Activated CD4-positive, alpha-beta memory T cell treated with anti-CD3 and anti-CD28 coated beads for 36 hours (primary cell): ENCODE measurements at regions not wholly inside any gene's neighbourhood (a gene's known extent, or its start where the extent isn't known, plus 50 kb on each side); places are given as distances from the start of the nearest gene placed in this dataset.
A peak's percentile ranks its signal among the peaks of the same experiment; 100 is the strongest.
"Not testable (repeated sequence)": the region's sequence is repeated elsewhere in the genome, so short reads cannot be mapped to it uniquely, and the experiment has no call there.

Experiments
- CTCF ChIA-PET: fragments of 350-600 bp; sonication (Branson Sonifier 250); formaldehyde crosslinking; loops from one replicate; lab custom pipeline; 2021; ENCODE audit warnings: antibody characterized with exemption, inconsistent platforms; lab: Charles Lee
- POLR2A ChIA-PET: fragments of 350-600 bp; sonication (Branson Sonifier 250); formaldehyde crosslinking; loops from one replicate; lab custom pipeline; 2021; ENCODE audit warnings: antibody characterized with exemption; lab: Charles Lee
- DNase-seq: peaks from one replicate; pipeline ENCODE4 v3.0.0-alpha.2; 2020
- H3K27ac Mint-ChIP-seq: one replicate; pipeline ENCODE4 v1.8.0; 2021; ENCODE audit warnings: mixed read lengths
- H3K27me3 Mint-ChIP-seq: one replicate; pipeline ENCODE4 v1.8.0; 2021; ENCODE audit warnings: mixed read lengths
- H3K36me3 Mint-ChIP-seq: one replicate; pipeline ENCODE4 v1.8.0; 2021; ENCODE audit warnings: mixed read lengths
- H3K4me1 Mint-ChIP-seq: one replicate; pipeline ENCODE4 v1.8.0; 2021; ENCODE audit warnings: low read depth, mixed read lengths
- H3K4me3 Mint-ChIP-seq: one replicate; pipeline ENCODE4 v1.8.0; 2021; ENCODE audit warnings: mild to moderate bottlenecking, mixed read lengths
- H3K9me3 Mint-ChIP-seq: one replicate; pipeline ENCODE4 v1.8.0; 2021; ENCODE audit warnings: mixed read lengths
- intact Hi-C: fragments of 100-400 bp; cut with micrococcal nuclease; formaldehyde crosslinking; loops from one replicate; pipeline ENCODE4 v1.15.1; 2023

DNA sequence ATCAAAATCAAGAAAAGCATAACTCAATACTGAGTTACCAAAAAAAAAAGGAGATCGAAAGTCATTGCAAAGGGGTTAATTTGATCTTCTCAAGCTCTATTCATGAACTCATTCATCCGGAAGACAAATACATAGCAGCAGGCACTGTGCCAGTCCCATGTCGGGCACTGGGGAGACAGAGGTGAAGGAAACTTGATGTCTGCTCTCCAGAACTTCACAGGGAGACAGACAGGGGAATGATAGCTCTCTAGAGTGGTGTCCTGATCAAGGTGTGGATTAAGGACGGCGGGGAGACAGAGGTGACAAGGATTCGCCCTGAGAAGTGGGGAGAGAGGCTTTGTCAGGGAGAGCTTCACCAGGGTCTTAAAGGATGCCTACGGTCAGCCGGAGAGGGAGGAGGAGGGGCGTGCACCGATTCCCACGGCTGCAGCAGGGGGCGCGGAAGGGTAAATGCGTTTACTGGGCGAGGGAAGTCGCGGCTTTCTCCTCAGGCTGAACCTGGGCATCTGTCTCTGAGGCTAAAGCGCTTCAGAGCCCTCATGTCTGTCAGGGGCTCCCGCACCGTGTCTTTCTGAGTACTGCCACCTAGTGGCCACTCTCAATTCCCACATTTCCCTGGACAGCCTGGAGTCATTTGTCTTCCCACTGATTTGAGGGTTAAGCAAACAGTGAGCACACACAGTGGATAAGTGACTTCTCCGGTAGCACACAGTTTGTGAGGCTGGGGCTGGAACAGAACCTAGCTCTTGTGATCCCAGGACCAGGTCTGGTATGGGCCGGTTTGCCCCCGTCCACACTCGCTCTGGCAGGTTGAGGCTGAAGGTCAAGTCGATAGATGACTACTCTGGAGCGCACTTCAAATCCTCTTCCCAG is 152.8 kb downstream of the TENT5C start:
- Mint-ChIP-seq H3K27ac (no peak overlapping the region), H3K36me3 (no peaks in the 10 kb centered on the region), H3K27me3 (peaks cover 7% of the 10 kb centered on the region), H3K4me1 (peaks cover 13% of the 10 kb centered on the region), H3K4me3 (peak overlapping the region; percentile 58), H3K9me3 (no peaks in the 10 kb centered on the region)
- intact Hi-C loops, result loop anchor here (1.0 to 10.0 kb wide), 5 partner anchors 96 to 634 kb away; partner anchors contain the start of genes MAN1A2 and TRIM45
- CTCF ChIA-PET, result interaction anchor here (0.6 to 10.1 kb wide), 48 partner anchors 9 to 694 kb away, joined by 3 to 271 read pairs (median 4); partner anchors contain the start of gene TENT5C
- POLR2A ChIA-PET, result interaction anchor here (0.6 to 0.7 kb wide), 4 partner anchors 12 to 932 kb away, joined by 3 to 5 read pairs (median 3); no protein-coding TSS in a partner anchor
- DNase-seq, result peak; percentile 76

DNA sequence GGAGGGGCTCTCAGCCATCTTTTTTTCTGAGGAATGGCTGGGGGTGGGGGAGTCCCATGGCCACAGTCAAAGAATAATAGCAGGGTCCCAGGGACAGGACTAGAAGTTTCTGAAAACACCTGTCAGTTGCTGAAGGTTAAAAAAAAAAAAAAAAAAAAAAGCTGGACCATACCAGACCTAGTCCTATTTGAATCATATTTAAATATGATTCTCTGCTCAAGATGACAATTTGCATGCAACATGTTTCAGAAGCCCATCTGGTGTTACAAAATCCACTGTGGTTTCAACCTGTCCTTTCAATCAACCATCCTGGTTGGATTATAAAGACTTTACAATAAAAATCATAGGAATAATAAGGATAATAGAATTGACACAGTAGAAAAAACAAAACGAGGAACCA is 153.7 kb downstream of the TENT5C start:
- H3K27ac Mint-ChIP-seq, result no peak overlapping the region
- H3K4me1 Mint-ChIP-seq, result peaks cover 8% of the 10 kb centered on the region
- peaks cover 6% of the 10 kb centered on the region for H3K27me3 Mint-ChIP-seq
- H3K36me3 Mint-ChIP-seq, result no peaks in the 10 kb centered on the region
- no peak for DNase-seq
- CTCF ChIA-PET, result interaction anchor here (0.7 to 10.1 kb wide), 20 partner anchors 8 to 695 kb away, joined by 3 to 271 read pairs (median 6); partner anchors contain the start of gene TENT5C
- H3K9me3 Mint-ChIP-seq, result no peaks in the 10 kb centered on the region
- H3K4me3 Mint-ChIP-seq, result no peak overlapping the region
- POLR2A ChIA-PET, result no interaction called here
- intact Hi-C loops, result loop anchor here (5.0 to 10.0 kb wide), 3 partner anchors 97 to 635 kb away; partner anchors contain the start of genes MAN1A2 and TRIM45

DNA sequence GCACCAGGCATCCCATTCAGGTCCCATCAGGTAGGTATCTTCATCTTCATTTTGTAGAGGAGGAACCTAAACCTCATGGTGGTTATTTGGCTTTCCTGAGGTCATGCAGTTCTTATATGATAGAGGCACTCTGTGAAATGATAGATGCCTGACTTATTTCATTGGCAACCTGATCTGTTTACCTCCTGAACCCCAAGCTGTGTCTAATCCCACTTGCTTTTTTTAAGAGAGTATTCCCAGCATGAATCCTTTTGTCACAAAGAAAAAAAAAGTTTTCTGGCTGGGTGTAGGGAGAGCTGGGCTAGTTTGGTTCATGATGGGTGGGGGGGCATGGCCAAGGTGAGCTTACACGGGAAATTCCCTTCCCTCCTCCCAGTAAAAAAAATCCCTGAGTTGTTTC is 154.2 kb downstream of the TENT5C start:
- ChIA-PET POLR2A (no interaction called here), CTCF (interaction anchor here (0.9 to 10.1 kb wide), 6 partner anchors 49 to 249 kb away, joined by 3 to 215 read pairs (median 4); no protein-coding TSS in a partner anchor)
- H3K4me3 Mint-ChIP-seq, result no peak overlapping the region
- H3K36me3 Mint-ChIP-seq, result no peaks in the 10 kb centered on the region
- H3K27me3 Mint-ChIP-seq, result peaks cover 6% of the 10 kb centered on the region
- no peaks in the 10 kb centered on the region for H3K9me3 Mint-ChIP-seq
- intact Hi-C loops, result no loop called here
- no peak overlapping the region for H3K27ac Mint-ChIP-seq
- H3K4me1 Mint-ChIP-seq, result peaks cover 8% of the 10 kb centered on the region
- no peak for DNase-seq

DNA sequence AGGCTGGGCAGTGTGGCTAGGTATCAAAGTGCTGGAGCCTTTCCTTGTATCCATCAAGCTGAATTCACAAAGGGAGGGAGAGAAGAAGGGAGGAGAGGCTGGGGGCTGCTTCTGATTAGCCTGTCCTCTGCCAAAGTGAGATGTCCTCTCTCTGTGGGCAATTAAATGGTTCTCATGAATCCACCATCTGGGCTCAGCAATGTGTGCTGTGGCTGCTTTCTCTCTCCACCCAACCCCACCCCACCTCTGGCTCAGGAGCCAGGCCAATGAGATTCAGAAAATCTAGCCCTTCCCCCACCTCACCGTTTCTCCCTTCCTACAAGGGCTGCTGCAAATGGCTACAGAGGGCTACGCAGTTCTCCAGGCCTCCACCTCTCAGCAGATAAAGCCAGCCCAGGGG is 154.6 kb downstream of the TENT5C start:
- CTCF ChIA-PET, result interaction anchor here (0.9 to 10.1 kb wide), 5 partner anchors 49 to 250 kb away, joined by 3 to 215 read pairs (median 5); no protein-coding TSS in a partner anchor
- H3K4me1 Mint-ChIP-seq, result peaks cover 8% of the 10 kb centered on the region
- POLR2A ChIA-PET, result no interaction called here
- H3K4me3 Mint-ChIP-seq, result no peak overlapping the region
- intact Hi-C loops, result no loop called here
- H3K36me3 Mint-ChIP-seq, result no peaks in the 10 kb centered on the region
- no peaks in the 10 kb centered on the region for H3K9me3 Mint-ChIP-seq
- no peak for DNase-seq
- H3K27ac Mint-ChIP-seq, result no peak overlapping the region
- peaks cover 7% of the 10 kb centered on the region for H3K27me3 Mint-ChIP-seq

DNA sequence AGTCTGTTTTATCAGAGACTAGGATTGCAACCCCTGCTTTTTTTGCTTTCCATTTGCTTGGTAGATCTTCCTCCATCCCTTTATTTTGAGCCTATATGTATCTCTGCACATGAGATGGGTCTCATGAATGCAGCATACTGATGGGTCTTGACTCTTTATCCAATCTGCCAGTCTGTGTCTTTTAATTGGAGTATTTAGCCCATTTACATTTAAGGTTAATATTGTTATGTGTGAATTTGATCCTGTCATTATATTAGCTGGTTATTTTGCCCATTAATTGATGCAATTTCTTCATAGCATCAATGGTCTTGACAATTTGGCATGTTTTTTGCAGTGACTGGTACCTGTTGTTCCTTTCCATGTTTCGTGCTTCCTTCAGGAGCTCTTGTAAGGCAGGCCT is 161.7 kb downstream of the GDAP2 start:
- peaks cover 14% of the 10 kb centered on the region for H3K27me3 Mint-ChIP-seq
- H3K4me1 Mint-ChIP-seq, POLR2A ChIA-PET, DNase-seq, H3K27ac Mint-ChIP-seq, intact Hi-C loops, H3K4me3 Mint-ChIP-seq: not testable (repeated sequence)
- H3K36me3 Mint-ChIP-seq, result peaks cover 13% of the 10 kb centered on the region
- CTCF ChIA-PET, result interaction anchor here (2.3 kb wide), 1 partner anchor 9 kb away, joined by 11 read pairs; no protein-coding TSS in a partner anchor
- peaks cover 37% of the 10 kb centered on the region for H3K9me3 Mint-ChIP-seq

DNA sequence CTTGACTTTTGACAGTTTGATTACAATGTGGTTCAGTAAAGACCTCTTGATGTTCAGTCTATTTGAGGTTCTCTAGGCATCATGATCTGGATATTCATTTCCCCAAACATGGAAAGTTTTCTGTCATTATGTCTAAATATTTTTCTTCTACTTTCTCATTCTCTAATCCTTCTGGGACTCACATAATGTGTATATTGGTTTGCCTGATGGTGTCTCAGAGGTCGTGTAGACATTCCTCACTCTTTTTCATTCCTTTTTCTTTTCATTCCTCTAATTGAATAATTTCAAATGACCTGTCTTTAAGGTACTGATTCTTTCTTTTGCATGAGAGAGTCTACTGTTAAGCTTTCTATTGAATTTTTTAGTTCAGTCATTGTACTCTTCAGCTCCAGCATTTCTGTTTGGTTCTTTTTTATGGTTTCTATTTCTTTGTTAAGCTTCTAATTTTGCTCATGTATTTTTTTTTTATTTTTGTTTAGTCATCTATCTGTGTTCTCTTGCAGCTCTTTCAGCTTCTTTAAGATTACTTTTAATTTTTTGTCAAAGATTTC is 158.4 kb downstream of the GDAP2 start:
- DNase-seq, result no peak
- Mint-ChIP-seq H3K27me3 (peaks cover 16% of the 10 kb centered on the region), H3K27ac (no peak overlapping the region), H3K4me1 (no peaks in the 10 kb centered on the region), H3K36me3 (peaks cover 13% of the 10 kb centered on the region), H3K9me3 (peaks cover 37% of the 10 kb centered on the region), H3K4me3 (no peak overlapping the region)
- intact Hi-C loops, result no loop called here
- ChIA-PET CTCF (interaction anchor here (2.2 to 2.3 kb wide), 2 partner anchors 12 to 17 kb away, joined by 7 to 10 read pairs; no protein-coding TSS in a partner anchor), POLR2A (interaction anchor here (0.7 kb wide), 1 partner anchor 12 kb away, joined by 3 read pairs; no protein-coding TSS in a partner anchor)

DNA sequence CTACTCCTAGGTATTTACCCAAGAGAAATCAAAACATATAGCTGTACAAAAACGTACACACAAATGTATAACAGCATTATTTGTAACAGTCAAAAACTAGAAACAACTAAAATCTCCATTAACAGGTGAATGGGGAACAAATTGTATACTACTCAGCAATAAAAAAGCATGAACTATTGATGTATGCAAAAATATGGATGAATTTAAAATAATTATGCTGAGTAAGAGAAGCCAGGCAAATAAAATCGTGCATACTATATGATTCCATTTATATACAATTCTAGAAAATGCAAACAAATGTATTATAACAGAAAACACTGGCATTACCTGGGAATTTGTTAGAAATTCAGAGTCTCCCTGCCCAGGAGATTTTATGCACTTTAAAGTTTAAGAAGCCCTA is 150.1 kb downstream of the GDAP2 start:
- no peaks in the 10 kb centered on the region for H3K36me3 Mint-ChIP-seq
- ChIA-PET POLR2A (no interaction called here), CTCF (no interaction called here)
- no peak overlapping the region for H3K27ac Mint-ChIP-seq
- no peak for DNase-seq
- no peaks in the 10 kb centered on the region for H3K9me3 Mint-ChIP-seq
- no peaks in the 10 kb centered on the region for H3K4me1 Mint-ChIP-seq
- peaks cover 3% of the 10 kb centered on the region for H3K27me3 Mint-ChIP-seq
- no peak overlapping the region for H3K4me3 Mint-ChIP-seq
- intact Hi-C loops, result no loop called here

DNA sequence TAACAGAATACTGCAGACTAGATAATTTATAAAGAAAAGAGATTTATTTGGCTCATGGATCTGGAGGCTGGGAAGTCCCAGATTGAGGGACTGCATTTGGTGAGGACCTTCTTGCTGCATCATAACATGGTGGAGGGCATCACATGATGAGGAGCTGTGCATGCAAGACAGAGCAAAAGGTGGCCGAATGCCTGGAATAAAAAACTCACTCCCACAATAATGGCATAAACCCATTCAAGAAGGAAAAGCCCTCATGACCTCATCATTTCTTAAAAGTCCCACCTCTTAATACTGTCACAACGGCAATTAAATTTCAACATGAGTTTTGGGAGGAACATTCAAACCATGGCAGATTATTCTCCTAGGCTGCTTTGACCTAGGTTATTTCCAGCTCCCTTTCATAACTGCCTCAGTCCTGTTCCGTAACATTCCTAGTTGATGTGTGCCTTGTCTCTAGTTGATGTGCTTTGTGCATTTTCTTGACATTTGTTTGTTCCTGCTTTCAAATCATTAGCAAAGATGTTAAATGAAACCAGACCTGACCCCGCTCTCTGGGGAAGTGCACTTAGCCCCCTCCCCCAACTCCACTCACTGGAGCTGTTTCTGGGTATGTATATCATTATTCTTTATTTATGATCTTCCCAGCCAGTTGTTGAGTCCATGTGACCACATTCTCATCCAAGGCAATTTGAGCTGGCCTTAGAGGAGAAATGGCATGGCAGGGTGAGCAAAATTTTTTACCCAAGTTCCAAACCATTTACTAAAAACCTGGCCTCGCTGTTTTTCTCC is 148.5 kb downstream of the GDAP2 start:
- no peak overlapping the region for H3K4me3 Mint-ChIP-seq
- H3K4me1 Mint-ChIP-seq, result peaks cover 6% of the 10 kb centered on the region
- no peaks in the 10 kb centered on the region for H3K9me3 Mint-ChIP-seq
- H3K27ac Mint-ChIP-seq, result no peak overlapping the region
- H3K27me3 Mint-ChIP-seq, result no peaks in the 10 kb centered on the region
- ChIA-PET POLR2A (interaction anchor here (0.7 kb wide), 1 partner anchor 308 kb away, joined by 3 read pairs; no protein-coding TSS in a partner anchor), CTCF (interaction anchor here (1.7 kb wide), 1 partner anchor 23 kb away, joined by 6 read pairs; no protein-coding TSS in a partner anchor)
- DNase-seq, result no peak
- intact Hi-C loops, result no loop called here
- no peaks in the 10 kb centered on the region for H3K36me3 Mint-ChIP-seq

DNA sequence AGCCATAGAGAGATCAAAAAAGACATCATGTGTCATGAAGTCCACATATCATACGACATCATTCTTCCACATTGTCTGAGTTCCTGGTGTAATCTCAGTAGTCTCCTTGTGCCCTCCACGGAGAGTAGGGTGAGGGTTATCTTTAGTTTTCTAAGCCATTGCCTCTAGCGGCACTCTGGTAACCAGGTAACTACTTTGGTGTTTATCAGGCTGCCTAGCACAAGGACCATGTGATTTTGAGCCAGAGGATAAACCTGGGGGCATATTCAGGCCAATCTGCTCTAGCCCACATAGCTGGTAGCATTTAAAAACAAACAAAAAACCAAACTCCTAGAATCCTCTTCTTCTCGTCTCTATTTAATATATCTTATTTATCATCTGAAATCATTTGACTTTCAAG is 147.4 kb downstream of the GDAP2 start:
- Mint-ChIP-seq H3K27ac (no peak overlapping the region), H3K36me3 (no peaks in the 10 kb centered on the region), H3K4me3 (no peak overlapping the region), H3K27me3 (no peaks in the 10 kb centered on the region), H3K4me1 (peaks cover 6% of the 10 kb centered on the region), H3K9me3 (no peaks in the 10 kb centered on the region)
- intact Hi-C loops, result no loop called here
- POLR2A ChIA-PET, result no interaction called here
- CTCF ChIA-PET, result interaction anchor here (1.7 kb wide), 1 partner anchor 24 kb away, joined by 6 read pairs; no protein-coding TSS in a partner anchor
- DNase-seq, result no peak

DNA sequence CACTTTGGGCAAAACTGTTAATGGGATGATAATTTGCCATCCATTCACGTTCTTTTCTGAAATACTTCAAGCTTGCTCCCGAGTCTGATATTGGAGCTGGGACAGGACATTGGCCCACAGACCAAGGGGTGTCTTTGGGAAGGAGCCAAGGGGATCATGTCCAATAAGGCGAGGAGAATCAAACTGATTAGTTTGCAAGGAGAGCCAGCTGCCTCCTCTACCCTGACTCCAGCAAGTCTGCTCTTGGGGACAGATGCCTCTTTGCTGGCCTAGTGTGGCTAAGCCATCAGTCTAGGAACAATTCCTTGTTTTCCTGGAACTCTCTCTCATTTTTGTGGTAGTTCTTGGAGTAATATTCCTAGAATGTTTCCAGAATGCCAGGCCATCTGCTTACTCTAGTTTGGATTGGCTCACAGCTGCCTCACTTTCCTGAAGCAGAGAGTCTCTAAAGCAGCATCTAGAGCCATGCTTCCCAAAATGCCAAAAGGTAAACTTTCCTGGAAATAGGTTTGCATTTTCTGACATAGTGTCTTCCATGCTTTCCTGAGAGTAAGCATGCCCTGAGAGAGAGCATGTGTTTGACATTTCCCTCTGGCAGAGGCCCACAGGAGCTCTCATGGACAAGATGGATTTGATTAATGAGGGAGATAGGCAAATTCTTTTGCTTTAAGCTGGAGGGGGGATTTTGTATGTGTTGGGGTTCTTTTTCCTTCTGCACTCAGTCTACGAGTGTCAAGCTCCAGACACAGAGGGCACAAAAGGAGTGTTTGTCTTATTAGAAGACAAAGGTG is 145.6 kb downstream of the GDAP2 start:
- H3K27me3 Mint-ChIP-seq, result no peaks in the 10 kb centered on the region
- no peaks in the 10 kb centered on the region for H3K36me3 Mint-ChIP-seq
- ChIA-PET POLR2A (no interaction called here), CTCF (interaction anchor here (1.0 to 1.2 kb wide), 2 partner anchors 30 to 70 kb away, joined by 3 to 4 read pairs; no protein-coding TSS in a partner anchor)
- no peaks in the 10 kb centered on the region for H3K9me3 Mint-ChIP-seq
- H3K4me3 Mint-ChIP-seq, result no peak overlapping the region
- H3K27ac Mint-ChIP-seq, result no peak overlapping the region
- no peak for DNase-seq
- peaks cover 6% of the 10 kb centered on the region for H3K4me1 Mint-ChIP-seq
- intact Hi-C loops, result no loop called here

DNA sequence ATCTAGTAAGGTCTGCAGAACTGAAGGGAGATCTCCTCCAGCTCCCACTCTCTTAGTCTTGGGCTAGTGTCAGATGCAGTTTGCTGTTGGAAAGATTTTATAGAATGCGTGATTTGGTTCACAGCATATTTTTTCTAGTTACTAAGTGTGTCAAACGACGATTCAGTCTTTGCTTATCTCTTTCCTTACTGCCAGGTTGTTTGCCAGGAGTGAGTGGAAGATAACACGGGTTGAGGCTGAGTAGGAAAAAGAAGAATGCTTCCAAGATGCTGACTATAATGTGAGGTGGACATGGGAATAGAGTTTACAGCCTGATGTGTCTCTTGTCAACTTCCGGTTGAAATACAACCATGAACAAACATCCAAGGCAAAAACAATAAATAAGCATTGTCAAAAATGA is 141.4 kb downstream of the GDAP2 start:
- H3K27me3 Mint-ChIP-seq, result peaks cover 5% of the 10 kb centered on the region
- no peak overlapping the region for H3K27ac Mint-ChIP-seq
- intact Hi-C loops, result no loop called here
- H3K36me3 Mint-ChIP-seq, result peaks cover 2% of the 10 kb centered on the region
- H3K9me3 Mint-ChIP-seq, result no peaks in the 10 kb centered on the region
- H3K4me1 Mint-ChIP-seq, result peaks cover 6% of the 10 kb centered on the region
- CTCF ChIA-PET, result interaction anchor here (1.2 kb wide), 1 partner anchor 29 kb away, joined by 3 read pairs; no protein-coding TSS in a partner anchor
- H3K4me3 Mint-ChIP-seq, result no peak overlapping the region
- no peak for DNase-seq
- POLR2A ChIA-PET, result no interaction called here
